ENCODE measurements at regions not wholly inside any gene's neighbourhood (a gene's known extent, or its start where the extent isn't known, plus 50 kb on each side); places are given as distances from the start of the nearest gene placed in this dataset.

GRCh38 chr11:15865212-15865987, 490.9 kb downstream of the SOX6 start:
- DNase-seq, result no peak
- H3K4me1 Mint-ChIP-seq (ENCODE audit: low read depth), result no peaks in the 10 kb centered on the region
- H3K9me3 Mint-ChIP-seq, result peaks cover 12% of the 10 kb centered on the region
- no peak overlapping the region for H3K27ac Mint-ChIP-seq
- H3K36me3 Mint-ChIP-seq (ENCODE audit: low read depth), result peaks cover 6% of the 10 kb centered on the region; the same call in 1 of the 2 replicates
- TF ChIP-seq CTCF (IDR thresholded peaks at IDR 0.05), result no peak
- no peaks in the 10 kb centered on the region for H3K27me3 Mint-ChIP-seq (ENCODE audit: insufficient read depth)
- no peak overlapping the region for H3K4me3 Mint-ChIP-seq

DNA sequence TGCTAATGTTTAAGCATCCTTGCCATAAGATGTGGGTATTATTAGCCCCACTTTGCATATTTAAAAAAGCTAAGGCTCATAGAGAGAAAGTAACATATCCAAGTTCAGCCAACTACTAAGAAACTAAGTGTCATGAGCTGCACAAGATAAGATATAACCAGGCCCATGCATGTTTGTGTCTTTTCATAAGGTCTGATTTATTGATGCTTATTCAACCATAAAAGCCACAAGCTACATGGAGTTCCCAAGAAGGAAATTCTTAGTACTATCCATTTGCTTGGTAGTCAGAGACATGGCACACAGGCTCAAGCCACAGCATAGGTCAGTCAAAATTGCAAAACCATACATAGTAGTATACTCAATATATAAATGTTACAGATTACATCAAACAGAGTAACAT, 488.5 kb downstream of the SOX6 start:
- Mint-ChIP-seq H3K4me1 (ENCODE audit: low read depth) (no peaks in the 10 kb centered on the region), H3K27me3 (ENCODE audit: insufficient read depth) (no peaks in the 10 kb centered on the region), H3K27ac (no peak overlapping the region), H3K36me3 (ENCODE audit: low read depth) (no peaks in the 10 kb centered on the region), H3K9me3 (peaks cover 6% of the 10 kb centered on the region; the same call in 1 of the 2 replicates), H3K4me3 (no peak overlapping the region)
- no peak for DNase-seq
- no peak for TF ChIP-seq CTCF (IDR thresholded peaks at IDR 0.05)

DNA sequence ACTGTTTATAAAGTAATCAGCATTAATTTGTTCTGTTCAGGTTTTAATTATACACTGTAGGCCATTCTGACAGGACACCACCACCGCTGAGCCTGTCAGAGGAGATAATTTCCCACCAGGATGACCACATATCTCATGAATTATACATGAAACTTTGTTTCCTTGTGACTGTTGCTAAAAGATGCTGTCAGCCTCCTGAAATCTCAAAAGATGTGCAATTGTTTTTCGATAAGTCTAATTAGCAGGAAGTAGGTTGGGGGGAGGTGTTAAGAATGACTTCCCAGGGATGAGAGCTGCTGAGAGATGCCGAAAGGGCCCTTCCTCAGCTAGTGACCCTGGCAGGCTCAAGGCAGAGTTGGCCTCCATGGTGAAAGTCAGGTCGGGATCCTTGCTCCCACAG, 485.4 kb downstream of the SOX6 start:
- peaks cover 6% of the 10 kb centered on the region for H3K9me3 Mint-ChIP-seq
- H3K27me3 Mint-ChIP-seq (ENCODE audit: insufficient read depth), result peaks cover under 1% of the 10 kb centered on the region; the same call in 1 of the 2 replicates
- no peak for TF ChIP-seq CTCF (IDR thresholded peaks at IDR 0.05)
- H3K27ac Mint-ChIP-seq, result no peak overlapping the region
- DNase-seq, result no peak
- no peaks in the 10 kb centered on the region for H3K36me3 Mint-ChIP-seq (ENCODE audit: low read depth)
- no peaks in the 10 kb centered on the region for H3K4me1 Mint-ChIP-seq (ENCODE audit: low read depth)
- no peak overlapping the region for H3K4me3 Mint-ChIP-seq

GRCh38 chr11:15871904-15872626, 484.3 kb downstream of the SOX6 start:
- Mint-ChIP-seq H3K36me3 (ENCODE audit: low read depth) (no peaks in the 10 kb centered on the region), H3K9me3 (peaks cover 6% of the 10 kb centered on the region), H3K4me3 (no peak overlapping the region), H3K27ac (no peak overlapping the region), H3K27me3 (ENCODE audit: insufficient read depth) (peaks cover 2% of the 10 kb centered on the region; the same call in 1 of the 2 replicates), H3K4me1 (ENCODE audit: low read depth) (no peaks in the 10 kb centered on the region)
- TF ChIP-seq CTCF (IDR thresholded peaks at IDR 0.05), result no peak
- no peak for DNase-seq

- no peak overlapping the region for H3K27ac Mint-ChIP-seq
- H3K4me1 Mint-ChIP-seq (ENCODE audit: low read depth), result no peaks in the 10 kb centered on the region
- peaks cover 2% of the 10 kb centered on the region; the same call in 1 of the 2 replicates for H3K27me3 Mint-ChIP-seq (ENCODE audit: insufficient read depth)
- no peak overlapping the region for H3K4me3 Mint-ChIP-seq
- no peaks in the 10 kb centered on the region for H3K36me3 Mint-ChIP-seq (ENCODE audit: low read depth)
- H3K9me3 Mint-ChIP-seq, result peaks cover 6% of the 10 kb centered on the region
- no peak for TF ChIP-seq CTCF (IDR thresholded peaks at IDR 0.05)
- no peak for DNase-seq
Observed at GRCh38 chr11:15873501-15873900, 482.8 kb downstream of the SOX6 start.

All from HFFc6 (cell line).